ENCODE measurements at regions not wholly inside any gene's neighbourhood (a gene's known extent, or its start where the extent isn't known, plus 50 kb on each side); places are given as distances from the start of the nearest gene placed in this dataset.

DNA sequence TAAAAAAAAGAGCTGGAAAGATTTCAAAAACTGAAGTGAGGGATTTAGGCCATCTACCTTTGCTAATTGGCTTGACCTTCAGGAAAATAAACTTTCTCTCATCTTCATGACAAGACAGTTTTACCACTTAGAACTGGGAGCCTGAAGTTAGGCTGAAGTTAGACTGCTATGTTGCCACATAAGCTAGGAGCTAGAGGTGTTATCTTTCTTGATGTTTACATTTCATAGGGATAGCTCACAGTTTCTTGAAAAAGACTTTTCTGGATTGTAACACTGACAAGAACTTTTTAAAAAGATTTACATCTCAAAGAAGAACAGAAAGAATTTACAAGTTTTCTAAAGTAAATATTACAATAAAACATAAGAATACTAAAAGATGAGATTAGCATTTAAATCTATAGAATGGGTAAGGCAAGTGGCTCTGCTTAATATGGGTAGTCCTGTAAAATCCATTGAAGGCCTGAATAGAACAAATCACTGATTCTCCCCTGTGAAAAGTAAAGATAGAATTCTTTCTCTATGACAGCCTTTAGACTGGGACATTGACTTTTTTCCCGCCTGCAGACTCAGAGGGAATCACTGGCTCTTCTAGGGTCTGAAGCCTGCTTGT, 1665.4 kb upstream of the CDH9 start:
- TF ChIP-seq, protein P1, sequence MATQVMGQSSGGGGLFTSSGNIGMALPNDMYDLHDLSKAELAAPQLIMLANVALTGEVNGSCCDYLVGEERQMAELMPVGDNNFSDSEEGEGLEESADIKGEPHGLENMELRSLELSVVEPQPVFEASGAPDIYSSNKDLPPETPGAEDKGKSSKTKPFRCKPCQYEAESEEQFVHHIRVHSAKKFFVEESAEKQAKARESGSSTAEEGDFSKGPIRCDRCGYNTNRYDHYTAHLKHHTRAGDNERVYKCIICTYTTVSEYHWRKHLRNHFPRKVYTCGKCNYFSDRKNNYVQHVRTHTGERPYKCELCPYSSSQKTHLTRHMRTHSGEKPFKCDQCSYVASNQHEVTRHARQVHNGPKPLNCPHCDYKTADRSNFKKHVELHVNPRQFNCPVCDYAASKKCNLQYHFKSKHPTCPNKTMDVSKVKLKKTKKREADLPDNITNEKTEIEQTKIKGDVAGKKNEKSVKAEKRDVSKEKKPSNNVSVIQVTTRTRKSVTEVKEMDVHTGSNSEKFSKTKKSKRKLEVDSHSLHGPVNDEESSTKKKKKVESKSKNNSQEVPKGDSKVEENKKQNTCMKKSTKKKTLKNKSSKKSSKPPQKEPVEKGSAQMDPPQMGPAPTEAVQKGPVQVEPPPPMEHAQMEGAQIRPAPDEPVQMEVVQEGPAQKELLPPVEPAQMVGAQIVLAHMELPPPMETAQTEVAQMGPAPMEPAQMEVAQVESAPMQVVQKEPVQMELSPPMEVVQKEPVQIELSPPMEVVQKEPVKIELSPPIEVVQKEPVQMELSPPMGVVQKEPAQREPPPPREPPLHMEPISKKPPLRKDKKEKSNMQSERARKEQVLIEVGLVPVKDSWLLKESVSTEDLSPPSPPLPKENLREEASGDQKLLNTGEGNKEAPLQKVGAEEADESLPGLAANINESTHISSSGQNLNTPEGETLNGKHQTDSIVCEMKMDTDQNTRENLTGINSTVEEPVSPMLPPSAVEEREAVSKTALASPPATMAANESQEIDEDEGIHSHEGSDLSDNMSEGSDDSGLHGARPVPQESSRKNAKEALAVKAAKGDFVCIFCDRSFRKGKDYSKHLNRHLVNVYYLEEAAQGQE (IDR thresholded peaks at IDR 0.05; ENCODE audit: insufficient replicate concordance, low read depth): no peak
- TF ChIP-seq POLR2AphosphoS5 (IDR thresholded peaks at IDR 0.05; ENCODE audit: low read depth) (no peak), SPI1 (IDR thresholded peaks at IDR 0.05; ENCODE audit: borderline replicate concordance, low read depth) (no peak), GABPA (IDR thresholded peaks at IDR 0.05; ENCODE audit: low read depth) (no peak)
- TF ChIP-seq, protein P2, sequence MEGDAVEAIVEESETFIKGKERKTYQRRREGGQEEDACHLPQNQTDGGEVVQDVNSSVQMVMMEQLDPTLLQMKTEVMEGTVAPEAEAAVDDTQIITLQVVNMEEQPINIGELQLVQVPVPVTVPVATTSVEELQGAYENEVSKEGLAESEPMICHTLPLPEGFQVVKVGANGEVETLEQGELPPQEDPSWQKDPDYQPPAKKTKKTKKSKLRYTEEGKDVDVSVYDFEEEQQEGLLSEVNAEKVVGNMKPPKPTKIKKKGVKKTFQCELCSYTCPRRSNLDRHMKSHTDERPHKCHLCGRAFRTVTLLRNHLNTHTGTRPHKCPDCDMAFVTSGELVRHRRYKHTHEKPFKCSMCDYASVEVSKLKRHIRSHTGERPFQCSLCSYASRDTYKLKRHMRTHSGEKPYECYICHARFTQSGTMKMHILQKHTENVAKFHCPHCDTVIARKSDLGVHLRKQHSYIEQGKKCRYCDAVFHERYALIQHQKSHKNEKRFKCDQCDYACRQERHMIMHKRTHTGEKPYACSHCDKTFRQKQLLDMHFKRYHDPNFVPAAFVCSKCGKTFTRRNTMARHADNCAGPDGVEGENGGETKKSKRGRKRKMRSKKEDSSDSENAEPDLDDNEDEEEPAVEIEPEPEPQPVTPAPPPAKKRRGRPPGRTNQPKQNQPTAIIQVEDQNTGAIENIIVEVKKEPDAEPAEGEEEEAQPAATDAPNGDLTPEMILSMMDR (IDR thresholded peaks at IDR 0.05; ENCODE audit: insufficient read depth, low read length): no peak
- Histone ChIP-seq H3K27me3 (ENCODE audit: insufficient read depth, poor library complexity, severe bottlenecking) (no peaks in the 10 kb centered on the region), H3K4me3 (replicated peaks; ENCODE audit: insufficient read depth, low read length) (no peak overlapping the region), H3K27ac (replicated peaks) (no peak overlapping the region)
- no peak for DNase-seq (ENCODE audit: low read depth in 1 of 2, low spot score in 1 of 2)

DNA sequence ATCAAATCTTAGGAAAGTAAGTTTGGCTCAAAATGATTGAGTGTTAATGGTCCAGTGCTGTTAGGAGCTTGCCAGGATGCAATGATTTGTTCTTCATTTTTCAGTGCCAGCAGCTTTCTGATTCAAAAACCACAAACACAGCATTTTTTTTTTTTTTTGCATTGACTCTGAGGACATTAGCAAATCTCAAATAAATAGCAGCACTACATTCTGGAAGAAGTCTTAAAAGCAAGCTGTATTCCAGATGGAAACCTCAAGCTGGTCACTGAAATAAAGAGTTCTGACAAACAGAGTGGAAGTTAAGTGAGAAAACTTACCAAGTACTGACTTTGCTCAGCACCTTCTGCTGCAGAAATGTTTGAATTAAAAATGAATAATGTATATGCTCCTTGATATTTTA, 1653.1 kb upstream of the CDH9 start:
- TF ChIP-seq SPI1 (IDR thresholded peaks at IDR 0.05; ENCODE audit: borderline replicate concordance, low read depth): no peak
- TF ChIP-seq POLR2AphosphoS5 (IDR thresholded peaks at IDR 0.05; ENCODE audit: low read depth): no peak
- TF ChIP-seq, protein P2 (IDR thresholded peaks at IDR 0.05; ENCODE audit: insufficient read depth, low read length): no peak
- no peak for TF ChIP-seq GABPA (IDR thresholded peaks at IDR 0.05; ENCODE audit: low read depth)
- TF ChIP-seq, protein P1 (IDR thresholded peaks at IDR 0.05; ENCODE audit: insufficient replicate concordance, low read depth): no peak
- Histone ChIP-seq H3K4me3 (replicated peaks; ENCODE audit: insufficient read depth, low read length) (no peak overlapping the region), H3K27me3 (ENCODE audit: insufficient read depth, poor library complexity, severe bottlenecking) (no peaks in the 10 kb centered on the region), H3K27ac (replicated peaks) (no peak overlapping the region)
- DNase-seq (ENCODE audit: low read depth in 1 of 2, low spot score in 1 of 2): no peak

DNA sequence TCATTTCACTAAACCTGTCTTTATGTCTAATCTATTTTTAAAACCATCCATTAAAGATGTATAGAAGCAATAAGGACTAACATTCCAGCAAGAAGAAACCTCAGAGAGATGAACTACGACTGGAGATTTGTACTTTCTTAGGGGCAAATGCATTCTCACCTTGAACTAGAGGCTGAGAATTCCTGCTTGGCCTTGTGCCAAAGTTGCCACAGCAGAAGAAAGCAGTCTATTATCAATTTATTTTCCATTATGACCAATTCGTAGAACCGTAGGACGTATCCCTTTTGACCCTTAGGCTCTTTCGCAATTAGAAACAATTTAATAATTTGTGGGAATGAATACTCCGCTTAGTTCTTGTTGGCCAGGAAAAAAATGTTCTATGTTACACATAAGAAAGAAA, 1647.4 kb upstream of the CDH9 start:
- DNase-seq (ENCODE audit: low read depth in 1 of 2, low spot score in 1 of 2): no peak
- Histone ChIP-seq H3K27ac (replicated peaks) (no peak overlapping the region), H3K4me3 (replicated peaks; ENCODE audit: insufficient read depth, low read length) (no peak overlapping the region), H3K27me3 (ENCODE audit: insufficient read depth, poor library complexity, severe bottlenecking) (no peaks in the 10 kb centered on the region)
- TF ChIP-seq, protein P2 (IDR thresholded peaks at IDR 0.05; ENCODE audit: insufficient read depth, low read length): no peak
- TF ChIP-seq POLR2AphosphoS5 (IDR thresholded peaks at IDR 0.05; ENCODE audit: low read depth) (no peak), GABPA (IDR thresholded peaks at IDR 0.05; ENCODE audit: low read depth) (no peak)

DNA sequence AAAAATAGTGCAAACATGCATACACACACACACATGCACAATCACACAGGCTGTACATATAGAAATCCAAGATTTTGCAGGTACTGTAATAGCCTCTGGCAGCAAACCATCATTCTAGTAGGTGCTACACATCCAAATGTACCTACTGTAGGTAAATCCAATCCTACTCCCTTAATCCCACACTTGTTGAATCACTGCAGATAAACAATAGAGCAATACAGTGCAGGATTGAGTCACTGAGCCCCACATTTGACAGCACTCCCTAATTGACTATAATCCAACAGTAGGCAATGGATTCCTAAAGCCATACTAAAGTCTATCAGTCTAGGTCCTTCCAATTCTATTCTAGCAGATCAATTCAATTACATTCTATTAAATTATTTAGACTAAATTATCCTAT, 1640.5 kb upstream of the CDH9 start:
- Histone ChIP-seq H3K27ac (replicated peaks) (no peak overlapping the region), H3K4me3 (replicated peaks; ENCODE audit: insufficient read depth, low read length) (no peak overlapping the region), H3K27me3 (ENCODE audit: insufficient read depth, poor library complexity, severe bottlenecking) (no peaks in the 10 kb centered on the region)
- DNase-seq (ENCODE audit: low read depth in 1 of 2, low spot score in 1 of 2): no peak
- TF ChIP-seq POLR2AphosphoS5 (IDR thresholded peaks at IDR 0.05; ENCODE audit: low read depth) (no peak), SPI1 (IDR thresholded peaks at IDR 0.05; ENCODE audit: borderline replicate concordance, low read depth) (no peak)
- TF ChIP-seq, protein P1 (IDR thresholded peaks at IDR 0.05; ENCODE audit: insufficient replicate concordance, low read depth): no peak

Data from HL-60 (cell line).